ENCODE measurements at regions not wholly inside any gene's neighbourhood (a gene's known extent, or its start where the extent isn't known, plus 50 kb on each side); places are given as distances from the start of the nearest gene placed in this dataset.

GRCh38 chr6:169317441-169318202 is 64.0 kb upstream of the THBS2 start:
- in situ Hi-C loops (cut with MboI; ENCODE audit: low sequenced_read_pairs): no loop called here
- Histone ChIP-seq H3K9me3 (no peaks in the 10 kb centered on the region), H3K4me1 (no peaks in the 10 kb centered on the region), H3K36me3 (replicated peaks) (no peaks in the 10 kb centered on the region), H3K4me3 (no peak overlapping the region), H3K27me3 (ENCODE audit: low read depth) (no peaks in the 10 kb centered on the region)
- DNase-seq (ENCODE audit: low spot score in 2 of 2): no peak

DNA sequence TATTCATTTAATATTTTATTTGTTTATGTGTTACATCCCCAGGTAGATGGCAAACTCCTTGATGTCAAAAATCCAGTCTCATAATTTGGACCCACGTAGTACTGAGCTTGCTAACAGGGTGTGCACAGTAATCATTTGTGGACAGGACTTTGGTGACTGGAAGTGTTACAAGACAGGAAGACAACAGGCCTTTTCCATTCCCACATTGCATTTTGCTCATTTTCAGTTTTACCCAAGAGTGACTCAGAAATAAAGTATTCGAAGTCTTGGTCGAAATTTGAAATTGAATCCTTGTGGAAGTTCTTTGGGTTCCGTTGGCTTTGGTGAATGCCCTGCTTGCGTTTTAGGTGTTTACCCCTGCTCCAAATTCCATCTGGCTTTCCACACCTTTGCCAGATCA is 63.0 kb upstream of the THBS2 start:
- Histone ChIP-seq H3K4me1 (no peaks in the 10 kb centered on the region), H3K27me3 (ENCODE audit: low read depth) (no peaks in the 10 kb centered on the region), H3K9me3 (no peaks in the 10 kb centered on the region), H3K36me3 (replicated peaks) (no peaks in the 10 kb centered on the region), H3K4me3 (no peak overlapping the region)
- DNase-seq (ENCODE audit: low spot score in 2 of 2): no peak
- in situ Hi-C loops (cut with MboI; ENCODE audit: low sequenced_read_pairs): no loop called here

GRCh38 chr6:169315830-169316614 is 62.4 kb upstream of the THBS2 start:
- in situ Hi-C loops (cut with MboI; ENCODE audit: low sequenced_read_pairs): no loop called here
- Histone ChIP-seq H3K27me3 (ENCODE audit: low read depth) (no peaks in the 10 kb centered on the region), H3K9me3 (no peaks in the 10 kb centered on the region), H3K36me3 (replicated peaks) (no peaks in the 10 kb centered on the region), H3K4me3 (no peak overlapping the region), H3K4me1 (no peaks in the 10 kb centered on the region)
- no peak for DNase-seq (ENCODE audit: low spot score in 2 of 2)

GRCh38 chr6:169313347-169314010 is 59.8 kb upstream of the THBS2 start:
- in situ Hi-C loops (cut with MboI; ENCODE audit: low sequenced_read_pairs): no loop called here
- Histone ChIP-seq H3K9me3 (no peaks in the 10 kb centered on the region), H3K27me3 (ENCODE audit: low read depth) (no peaks in the 10 kb centered on the region), H3K4me3 (no peak overlapping the region), H3K4me1 (no peaks in the 10 kb centered on the region), H3K36me3 (replicated peaks) (no peaks in the 10 kb centered on the region)
- no peak for DNase-seq (ENCODE audit: low spot score in 2 of 2)

DNA sequence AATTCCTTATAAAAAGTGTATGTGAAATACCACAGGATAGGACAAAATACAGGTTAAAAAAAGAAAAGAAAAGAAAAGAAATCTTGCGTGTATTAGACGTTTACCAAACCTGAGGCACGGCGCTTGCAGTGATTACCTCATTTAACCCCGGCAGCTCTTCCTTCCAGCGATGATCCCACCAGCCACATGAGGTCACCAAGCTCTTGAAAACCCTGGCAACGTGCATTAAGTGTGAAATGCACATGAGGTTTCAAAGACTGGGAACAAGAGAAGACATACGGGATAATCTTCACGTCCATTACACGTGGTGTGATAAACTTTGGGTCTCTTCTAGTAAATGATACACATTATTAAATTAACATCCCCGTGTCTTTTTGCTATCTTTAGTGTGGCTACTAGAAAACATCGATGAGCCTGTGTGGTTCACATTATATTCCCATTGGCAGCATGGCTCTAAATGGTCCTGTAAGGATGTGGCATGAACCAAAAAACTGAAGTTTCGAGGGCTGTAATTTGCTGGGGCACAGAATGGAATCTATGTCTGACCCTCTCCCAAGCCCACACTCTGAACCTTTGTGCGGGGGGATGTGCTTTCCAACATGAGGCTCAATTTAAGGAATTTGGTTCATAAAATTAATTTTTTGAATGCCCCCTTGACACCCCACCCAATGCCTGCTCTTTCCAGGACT is 59.2 kb upstream of the THBS2 start:
- in situ Hi-C loops (cut with MboI; ENCODE audit: low sequenced_read_pairs): no loop called here
- Histone ChIP-seq H3K36me3 (replicated peaks) (no peaks in the 10 kb centered on the region), H3K27me3 (ENCODE audit: low read depth) (no peaks in the 10 kb centered on the region), H3K9me3 (no peaks in the 10 kb centered on the region), H3K4me1 (no peaks in the 10 kb centered on the region), H3K4me3 (no peak overlapping the region)
- DNase-seq (ENCODE audit: low spot score in 2 of 2): no peak

DNA sequence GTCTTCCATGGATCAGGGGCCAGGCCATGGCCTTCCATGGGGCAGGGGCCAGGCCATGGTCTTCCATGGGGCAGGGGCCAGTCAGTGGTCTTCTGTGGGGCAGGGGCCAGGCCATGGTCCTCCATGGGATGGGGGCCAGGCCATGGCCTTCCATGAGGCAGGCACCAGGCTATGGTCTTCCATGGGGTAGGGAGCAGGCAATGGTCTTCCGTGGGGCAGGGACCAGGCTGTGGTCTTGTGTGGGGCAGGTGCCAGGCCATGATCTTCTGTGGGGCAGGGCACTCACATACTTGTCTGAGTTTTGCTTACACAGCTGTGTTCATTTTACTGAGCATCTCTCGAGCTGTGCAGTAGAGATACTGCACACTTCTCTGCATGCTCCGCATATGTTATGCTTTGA is 57.3 kb upstream of the THBS2 start:
- no peaks in the 10 kb centered on the region for H3K27me3 ChIP-seq (ENCODE audit: low read depth)
- H3K4me3 ChIP-seq: no peak overlapping the region
- no peaks in the 10 kb centered on the region for H3K9me3 ChIP-seq
- H3K4me1 ChIP-seq: no peaks in the 10 kb centered on the region
- in situ Hi-C loops (cut with MboI; ENCODE audit: low sequenced_read_pairs): no loop called here
- DNase-seq (ENCODE audit: low spot score in 2 of 2): no peak
- no peaks in the 10 kb centered on the region for H3K36me3 ChIP-seq (replicated peaks)
